SK-N-SH treated with all-trans-retinoic acid at 6 μM for 48 hours (cell line): ENCODE measurements at regions not wholly inside any gene's neighbourhood (a gene's known extent, or its start where the extent isn't known, plus 50 kb on each side); places are given as distances from the start of the nearest gene placed in this dataset.

ENCODE experiments used
- ARNTL ChIP-seq: fragments of 450-650 bp; formaldehyde crosslinking; IDR thresholded peaks from 2 replicates; pipeline ENCODE4 v1.5.0; 2020; ENCODE audit warnings: low read depth, mild to moderate bottlenecking, moderate library complexity, borderline replicate concordance
- BACH2 ChIP-seq: fragments of 250-450 bp; sonication (Bioruptor Pico); IDR thresholded peaks from 2 replicates; pipeline ENCODE4 v1.9.0; 2021; ENCODE audit warnings: mild to moderate bottlenecking, borderline replicate concordance
- CREB5 ChIP-seq: fragments of 250-450 bp; sonication (Bioruptor Pico); IDR thresholded peaks from 2 replicates; pipeline ENCODE4 v1.5.1; 2020; ENCODE audit warnings: low read depth, mild to moderate bottlenecking, moderate library complexity
- CSDC2 ChIP-seq: fragments of 250-450 bp; sonication (Bioruptor Pico); IDR thresholded peaks from 2 replicates; pipeline ENCODE4 v1.5.0; 2020; ENCODE audit warnings: mild to moderate bottlenecking, moderate library complexity
- ESRRG ChIP-seq: fragments of 250-450 bp; sonication (Bioruptor Pico); IDR thresholded peaks from 2 replicates; pipeline ENCODE4 v1.6.1; 2021; ENCODE audit warnings: mild to moderate bottlenecking
- GLIS3 ChIP-seq: fragments of 250-450 bp; sonication (Bioruptor Pico); IDR thresholded peaks from 2 replicates; pipeline ENCODE4 v1.5.0; 2020; ENCODE audit warnings: mild to moderate bottlenecking, moderate library complexity
- ISL1 ChIP-seq: fragments of 250-450 bp; sonication (Bioruptor Pico); IDR thresholded peaks from 2 replicates; pipeline ENCODE4 v2.1.2; 2022; ENCODE audit warnings: mild to moderate bottlenecking, moderate library complexity
- OSR1 ChIP-seq: fragments of 250-450 bp; sonication (Bioruptor Pico); IDR thresholded peaks from 2 replicates; pipeline ENCODE4 v1.8.0; 2022; ENCODE audit warnings: moderate library complexity, mild to moderate bottlenecking, inconsistent platforms
- SNAI2 ChIP-seq: fragments of 250-450 bp; sonication (Bioruptor Pico); IDR thresholded peaks from 2 replicates; pipeline ENCODE4 v1.5.0; 2020; ENCODE audit warnings: mild to moderate bottlenecking, moderate library complexity
- TOX ChIP-seq: fragments of 250-450 bp; sonication (Bioruptor Pico); IDR thresholded peaks from 2 replicates; pipeline ENCODE4 v1.8.0; 2021; ENCODE audit warnings: mild to moderate bottlenecking, moderate library complexity, borderline replicate concordance
- TSHZ2 ChIP-seq: fragments of 250-450 bp; sonication (Bioruptor Pico); IDR thresholded peaks from 2 replicates; pipeline ENCODE4 v1.5.0; 2020; ENCODE audit warnings: mild to moderate bottlenecking, moderate library complexity
- ZFP3 ChIP-seq: fragments of 250-450 bp; sonication (Bioruptor Pico); IDR thresholded peaks from 2 replicates; pipeline ENCODE4 v1.5.0; 2020; ENCODE audit warnings: mild to moderate bottlenecking, moderate library complexity

GRCh38 chr5:173751266-173751600 is 134.8 kb upstream of the BOD1 start:
- TF ChIP-seq ESRRG (CRISPR knock-in tag) (no peak), ISL1 (no peak), ARNTL (CRISPR knock-in tag) (no peak), CREB5 (no peak), TSHZ2 (CRISPR knock-in tag) (no peak), BACH2 (CRISPR knock-in tag) (no peak), TOX (CRISPR knock-in tag) (no peak), ZFP3 (CRISPR knock-in tag) (no peak), CSDC2 (CRISPR knock-in tag) (no peak), SNAI2 (CRISPR knock-in tag) (no peak), GLIS3 (no peak), OSR1 (CRISPR knock-in tag) (no peak)
